ENCODE measurements at regions not wholly inside any gene's neighbourhood (a gene's known extent, or its start where the extent isn't known, plus 50 kb on each side); places are given as distances from the start of the nearest gene placed in this dataset.
A peak's percentile ranks its signal among the peaks of the same experiment; 100 is the strongest.

GRCh38 chr4:3706565-3707422 is 59.4 kb upstream of the ADRA2C start:
- H3K4me3 ChIP-seq (ENCODE audit: low read depth in 2 of 2, low read length in 1 of 2) = no peak overlapping the region
- ChIA-PET POLR2A (interaction anchor here (1.5 kb wide), 1 partner anchor 19 kb away, joined by 4 read pairs; no protein-coding TSS in a partner anchor), CTCF (interaction anchor here (0.8 to 1.7 kb wide), 4 partner anchors 10 to 60 kb away, joined by 4 to 11 read pairs (median 4); partner anchors contain the start of gene ADRA2C)
- peak overlapping the region in 1 of 2 experiments; percentile 99; a peak in 2 of 4 replicates for H3K27ac ChIP-seq (ENCODE audit: low read depth in 2 of 2, low read length in 1 of 2)
- H3K9me3 ChIP-seq = no peaks in the 10 kb centered on the region
- no peak overlapping the region for H3K4me2 ChIP-seq
- H3K9ac ChIP-seq = no peak overlapping the region
- 47% methylated on average over 7 of the region's 15 CpGs for WGBS (ENCODE audit: low lambda C conversion rate)
- H3K4me1 ChIP-seq (ENCODE audit: control insufficient read depth in 1 of 2, insufficient read depth in 2 of 2, low read depth in 1 of 2, low read length in 1 of 2) = peaks cover 0 to 77% of the 10 kb centered on the region in 2 experiments; a peak in 1 of 4 replicates
- H3F3A ChIP-seq (replicated peaks; ENCODE audit: insufficient read depth) = no peaks in the 10 kb centered on the region
- no peaks in the 10 kb centered on the region for H3K79me2 ChIP-seq (ENCODE audit: insufficient read depth)
- no peak for TF ChIP-seq YY1 (IDR thresholded peaks at IDR 0.05; ENCODE audit: low read depth)
- TF ChIP-seq FOXJ3 (CRISPR knock-in tag; IDR thresholded peaks at IDR 0.05) = no peak
- TF ChIP-seq GATA2 (CRISPR knock-in tag; IDR thresholded peaks at IDR 0.05) = no peak
- TF ChIP-seq CTCF (IDR thresholded peaks at IDR 0.05) = no peak
- no peak for TF ChIP-seq GABPA (IDR thresholded peaks at IDR 0.05; ENCODE audit: low read depth)
- no peak for TF ChIP-seq TCF12 (IDR thresholded peaks at IDR 0.05)
- no peak for TF ChIP-seq RXRA (IDR thresholded peaks at IDR 0.05; ENCODE audit: borderline replicate concordance, low read depth)
- TF ChIP-seq TAF1 (IDR thresholded peaks at IDR 0.05; ENCODE audit: borderline replicate concordance, low read depth, low read length) = no peak
- TF ChIP-seq MEF2A (IDR thresholded peaks at IDR 0.05; ENCODE audit: borderline replicate concordance, low read depth) = no peak
- H3K36me3 ChIP-seq (replicated peaks in 1 of 2; ENCODE audit: control insufficient read depth in 1 of 2, insufficient read depth in 2 of 2, low read length in 1 of 2) = no peaks in the 10 kb centered on the region
- no peaks in the 10 kb centered on the region for H3K9me2 ChIP-seq
- no peaks in the 10 kb centered on the region for H4K20me1 ChIP-seq (ENCODE audit: insufficient read depth)
- no peak overlapping the region for H2AFZ ChIP-seq (ENCODE audit: low read depth)
- no peaks in the 10 kb centered on the region for H3K27me3 ChIP-seq (ENCODE audit: insufficient read depth)
- no peak for DNase-seq

- TF ChIP-seq RCOR1 (IDR thresholded peaks at IDR 0.05; ENCODE audit: low read length) (no peak), RXRA (IDR thresholded peaks at IDR 0.05; ENCODE audit: borderline replicate concordance, low read depth) (no peak), EZH2phosphoT487 (IDR thresholded peaks at IDR 0.05; ENCODE audit: borderline replicate concordance, low read depth) (no peak), RFX5 (IDR thresholded peaks at IDR 0.05; ENCODE audit: low read length) (no peak), REST (IDR thresholded peaks at IDR 0.05; ENCODE audit: low read depth, low read length) (no peak), CTCF (IDR thresholded peaks at IDR 0.05) (no peak), MAX (IDR thresholded peaks at IDR 0.05; ENCODE audit: low read depth) (no peak)
- Histone ChIP-seq H2AFZ (ENCODE audit: low read depth) (no peak overlapping the region), H3K4me1 (ENCODE audit: control insufficient read depth in 1 of 2, insufficient read depth in 2 of 2, low read depth in 1 of 2, low read length in 1 of 2) (peaks cover 0 to 81% of the 10 kb centered on the region in 2 experiments; a peak in 1 of 4 replicates), H4K20me1 (ENCODE audit: insufficient read depth) (no peaks in the 10 kb centered on the region), H3K4me2 (no peak overlapping the region), H3K9me3 (no peaks in the 10 kb centered on the region), H3K36me3 (replicated peaks in 1 of 2; ENCODE audit: control insufficient read depth in 1 of 2, insufficient read depth in 2 of 2, low read length in 1 of 2) (no peaks in the 10 kb centered on the region), H3K27ac (ENCODE audit: low read depth in 2 of 2, low read length in 1 of 2) (peak overlapping the region in 1 of 2 experiments; percentile 99; a peak in 2 of 4 replicates), H3K4me3 (ENCODE audit: low read depth in 2 of 2, low read length in 1 of 2) (no peak overlapping the region), H3K9ac (no peak overlapping the region), H3K27me3 (ENCODE audit: insufficient read depth) (no peaks in the 10 kb centered on the region), H3F3A (replicated peaks; ENCODE audit: insufficient read depth) (no peaks in the 10 kb centered on the region), H3K79me2 (ENCODE audit: insufficient read depth) (no peaks in the 10 kb centered on the region), H3K9me2 (no peaks in the 10 kb centered on the region)
- WGBS (ENCODE audit: low lambda C conversion rate) = 35% methylated on average over 6 of the region's 10 CpGs
- POLR2A ChIA-PET = no interaction called here
- DNase-seq = no peak
- CTCF ChIA-PET = interaction anchor here (0.8 to 1.0 kb wide), 2 partner anchors 10 to 20 kb away, joined by 4 to 5 read pairs; no protein-coding TSS in a partner anchor
Measured at GRCh38 chr4:3706111-3706511, 60.1 kb upstream of the ADRA2C start.
